ENCODE measurements at regions not wholly inside any gene's neighbourhood (a gene's known extent, or its start where the extent isn't known, plus 50 kb on each side); places are given as distances from the start of the nearest gene placed in this dataset.

DNA sequence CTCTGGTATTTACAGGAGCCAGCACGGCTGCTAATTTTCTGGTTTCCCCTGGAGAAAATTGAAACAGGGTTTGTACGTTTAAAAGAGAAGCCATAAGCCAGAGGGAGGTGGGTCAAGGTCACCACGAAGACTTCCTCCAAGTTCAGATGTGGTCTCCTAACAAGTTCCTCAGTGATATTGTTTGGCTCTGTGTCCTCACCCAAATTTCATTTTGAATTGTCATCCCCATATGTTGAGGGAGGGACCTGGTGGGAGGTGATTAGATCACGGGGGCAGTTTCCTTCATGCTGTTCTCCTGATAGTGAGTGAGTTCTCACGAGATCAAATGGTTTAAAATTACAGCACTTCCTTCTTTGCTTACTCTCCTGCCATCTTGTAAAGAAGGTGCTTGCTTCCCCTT, 295.4 kb upstream of the DAB1 start:
- Histone ChIP-seq H3K36me3 (ENCODE audit: control insufficient read depth in 2 of 2, insufficient read depth in 2 of 2, low read length in 1 of 2) (no peaks in the 10 kb centered on the region), H2AFZ (ENCODE audit: control insufficient read depth, low read depth, low read length) (no peak overlapping the region), H3K79me2 (ENCODE audit: control insufficient read depth, insufficient read depth, low read length) (no peaks in the 10 kb centered on the region), H4K20me1 (ENCODE audit: control insufficient read depth, insufficient read depth) (no peaks in the 10 kb centered on the region), H3K4me2 (ENCODE audit: control insufficient read depth, insufficient read depth) (no peak overlapping the region), H3K27me3 (replicated peaks in 1 of 2; ENCODE audit: control insufficient read depth in 2 of 2, insufficient read depth in 2 of 2, low read length in 1 of 2) (no peaks in the 10 kb centered on the region), H3K4me1 (ENCODE audit: control insufficient read depth, insufficient read depth, low read length) (no peaks in the 10 kb centered on the region), H3K9me3 (replicated peaks; ENCODE audit: control insufficient read depth, insufficient read depth, low read length) (no peaks in the 10 kb centered on the region), H3K9ac (ENCODE audit: control insufficient read depth, insufficient read depth, low read length) (no peak overlapping the region), H3K27ac (ENCODE audit: control insufficient read depth, insufficient read depth) (no peak overlapping the region), H3K4me3 (no peak overlapping the region)
- no peak for DNase-seq (ENCODE audit: low read depth, low spot score)
- 5% methylated on average over 5 of the region's 5 CpGs for WGBS (ENCODE audit: insufficient coverage, insufficient replicate concordance, low lambda C conversion rate, missing lambda C conversion rate)
- TF ChIP-seq, protein P1, sequence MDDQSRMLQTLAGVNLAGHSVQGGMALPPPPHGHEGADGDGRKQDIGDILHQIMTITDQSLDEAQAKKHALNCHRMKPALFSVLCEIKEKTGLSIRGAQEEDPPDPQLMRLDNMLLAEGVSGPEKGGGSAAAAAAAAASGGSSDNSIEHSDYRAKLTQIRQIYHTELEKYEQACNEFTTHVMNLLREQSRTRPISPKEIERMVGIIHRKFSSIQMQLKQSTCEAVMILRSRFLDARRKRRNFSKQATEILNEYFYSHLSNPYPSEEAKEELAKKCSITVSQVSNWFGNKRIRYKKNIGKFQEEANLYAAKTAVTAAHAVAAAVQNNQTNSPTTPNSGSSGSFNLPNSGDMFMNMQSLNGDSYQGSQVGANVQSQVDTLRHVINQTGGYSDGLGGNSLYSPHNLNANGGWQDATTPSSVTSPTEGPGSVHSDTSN (IDR thresholded peaks at IDR 0.05; ENCODE audit: insufficient replicate concordance, low read depth, low read length) = no peak
- TF ChIP-seq RB1 (IDR thresholded peaks at IDR 0.05; ENCODE audit: borderline replicate concordance) (no peak), SMC3 (IDR thresholded peaks at IDR 0.05; ENCODE audit: borderline replicate concordance, low read length) (no peak), ZNF622 (IDR thresholded peaks at IDR 0.05) (no peak), MEF2B (IDR thresholded peaks at IDR 0.05; ENCODE audit: partially characterized antibody, poor library complexity, severe bottlenecking) (no peak), ZNF274 (IDR thresholded peaks at IDR 0.05; ENCODE audit: insufficient read depth, insufficient read length) (no peak), PAX5 (IDR thresholded peaks at IDR 0.05; ENCODE audit: borderline replicate concordance, low read depth, low read length) (no peak), ZNF207 (IDR thresholded peaks at IDR 0.05; ENCODE audit: borderline replicate concordance) (no peak), LARP7 (IDR thresholded peaks at IDR 0.05) (no peak), MYC (IDR thresholded peaks at IDR 0.05; ENCODE audit: insufficient read depth, insufficient read length, insufficient replicate concordance, low read length, severe bottlenecking) (no peak), PML (IDR thresholded peaks at IDR 0.05; ENCODE audit: low read length) (no peak), SUZ12 (IDR thresholded peaks at IDR 0.05; ENCODE audit: unreplicated experiment) (no peak), EGR1 (IDR thresholded peaks at IDR 0.05; ENCODE audit: borderline replicate concordance in 1 of 2, low read depth in 2 of 2, low read length in 2 of 2) (no peak), RBBP5 (conservative IDR thresholded peaks at IDR 0.05) (no peak), CBX3 (IDR thresholded peaks at IDR 0.05; ENCODE audit: borderline replicate concordance, low read depth) (no peak), TCF12 (IDR thresholded peaks at IDR 0.05; ENCODE audit: low read depth, low read length) (no peak), KAT2A (conservative IDR thresholded peaks at IDR 0.05; ENCODE audit: control insufficient read depth, low read depth, low read length) (no peak), ZNF24 (IDR thresholded peaks at IDR 0.05) (no peak)
- TF ChIP-seq, protein P2, sequence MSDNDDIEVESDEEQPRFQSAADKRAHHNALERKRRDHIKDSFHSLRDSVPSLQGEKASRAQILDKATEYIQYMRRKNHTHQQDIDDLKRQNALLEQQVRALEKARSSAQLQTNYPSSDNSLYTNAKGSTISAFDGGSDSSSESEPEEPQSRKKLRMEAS (IDR thresholded peaks at IDR 0.05; ENCODE audit: low read depth, low read length) = no peak
- TF ChIP-seq, protein P3, sequence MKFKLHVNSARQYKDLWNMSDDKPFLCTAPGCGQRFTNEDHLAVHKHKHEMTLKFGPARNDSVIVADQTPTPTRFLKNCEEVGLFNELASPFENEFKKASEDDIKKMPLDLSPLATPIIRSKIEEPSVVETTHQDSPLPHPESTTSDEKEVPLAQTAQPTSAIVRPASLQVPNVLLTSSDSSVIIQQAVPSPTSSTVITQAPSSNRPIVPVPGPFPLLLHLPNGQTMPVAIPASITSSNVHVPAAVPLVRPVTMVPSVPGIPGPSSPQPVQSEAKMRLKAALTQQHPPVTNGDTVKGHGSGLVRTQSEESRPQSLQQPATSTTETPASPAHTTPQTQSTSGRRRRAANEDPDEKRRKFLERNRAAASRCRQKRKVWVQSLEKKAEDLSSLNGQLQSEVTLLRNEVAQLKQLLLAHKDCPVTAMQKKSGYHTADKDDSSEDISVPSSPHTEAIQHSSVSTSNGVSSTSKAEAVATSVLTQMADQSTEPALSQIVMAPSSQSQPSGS (IDR thresholded peaks at IDR 0.05; ENCODE audit: low read length) = no peak
- FAIRE-seq = no peak
- RAD21 ChIA-PET (ENCODE audit: unreplicated experiment) = no interaction called here
- ATAC-seq = no peak
- intact Hi-C loops (cut with micrococcal nuclease; ENCODE audit: unreplicated experiment) = no loop called here
- CTCF ChIA-PET = no interaction called here
- SMC1A ChIA-PET (ENCODE audit: uncharacterized antibody, unreplicated experiment) = no interaction called here
- no TSS peak for BruUV-seq (replicated peaks)
- in situ Hi-C loops (cut with MboI) = no loop called here
- POLR2A ChIA-PET = no interaction called here

All from GM12878 (cell line).